Stimulated activated CD4-positive, alpha-beta T cell treated with anti-CD3 and anti-CD28 coated beads, Interleukin-1b, Interleukin-23, amount 100 ng/mL, for 1 hour (primary cell): ENCODE measurements at regions not wholly inside any gene's neighbourhood (a gene's known extent, or its start where the extent isn't known, plus 50 kb on each side); places are given as distances from the start of the nearest gene placed in this dataset.
"Not testable (repeated sequence)": the region's sequence is repeated elsewhere in the genome, so short reads cannot be mapped to it uniquely, and the experiment has no call there.

Source experiments
- DNase-seq, 2 donors: peaks; one replicate each; pipeline ENCODE4 v3.0.0-alpha.2; 2020; ENCODE audit warnings: low read depth in 2 of 2

GRCh38 chr13:71382285-71382684 lies 484.7 kb downstream of the DACH1 start:
- no peak for DNase-seq

GRCh38 chr13:71380191-71380590 lies 486.8 kb downstream of the DACH1 start:
- no peak for DNase-seq

- DNase-seq: no peak
Observed at GRCh38 chr13:71378961-71379905, 487.8 kb downstream of the DACH1 start.

- no peak for DNase-seq
Observed at GRCh38 chr13:71374471-71375049, 492.4 kb downstream of the DACH1 start.

GRCh38 chr13:71368336-71368735 lies 498.7 kb downstream of the DACH1 start:
- no peak for DNase-seq

GRCh38 chr13:71360041-71360440 lies 507.0 kb downstream of the DACH1 start:
- no peak for DNase-seq

GRCh38 chr13:71359641-71360040 lies 507.4 kb downstream of the DACH1 start:
- DNase-seq: no peak

- DNase-seq: no peak
Observed at GRCh38 chr13:71358218-71358617, 508.8 kb downstream of the DACH1 start.

GRCh38 chr13:71355010-71355409 lies 512.0 kb downstream of the DACH1 start:
- no peak for DNase-seq

- no peak for DNase-seq
Observed at GRCh38 chr13:71350886-71351285, 516.1 kb downstream of the DACH1 start.

- DNase-seq: not testable (repeated sequence)
Observed at GRCh38 chr13:71345856-71346255, 521.1 kb downstream of the DACH1 start.

- no peak for DNase-seq
Observed at GRCh38 chr13:71339736-71340135, 527.3 kb downstream of the DACH1 start.

- DNase-seq: no peak
Observed at GRCh38 chr13:71339005-71339404, 528.0 kb downstream of the DACH1 start.

GRCh38 chr13:71338070-71338469 lies 528.9 kb downstream of the DACH1 start:
- DNase-seq: no peak

- DNase-seq: no peak
Observed at GRCh38 chr13:71327266-71327665, 539.7 kb downstream of the DACH1 start.

GRCh38 chr13:71325556-71325955 lies 541.4 kb downstream of the DACH1 start:
- no peak for DNase-seq

GRCh38 chr13:71323266-71323665 lies 543.7 kb downstream of the DACH1 start:
- DNase-seq: no peak

- DNase-seq: no peak
Observed at GRCh38 chr13:71320452-71320851, 546.6 kb downstream of the DACH1 start.

GRCh38 chr13:71316792-71317363 lies 550.1 kb downstream of the DACH1 start:
- no peak for DNase-seq

- no peak for DNase-seq
Observed at GRCh38 chr13:71312923-71313322, 554.1 kb downstream of the DACH1 start.

GRCh38 chr13:71309905-71310304 lies 557.1 kb downstream of the DACH1 start:
- no peak for DNase-seq

GRCh38 chr13:71306821-71307220 lies 560.2 kb downstream of the DACH1 start:
- DNase-seq: no peak

- no peak for DNase-seq
Observed at GRCh38 chr13:71304861-71305260, 562.1 kb downstream of the DACH1 start.
